HepG2 (cell line): ENCODE measurements at regions not wholly inside any gene's neighbourhood (a gene's known extent, or its start where the extent isn't known, plus 50 kb on each side); places are given as distances from the start of the nearest gene placed in this dataset.

Source experiments
- ATAC-seq: fragments of 200-7000 bp; cut with Tn5 transposase; 3 replicates; pipeline ENCODE4 v1.9.1; 2020; ENCODE audit warnings: mild to moderate bottlenecking, moderate library complexity
- BruUV-seq: library from RNA; stranded (reverse); fragments of 400-500 nt; replicated peaks from 2 replicates; lab custom pipeline; 2021; lab: Mats Ljungman, UMichigan
- CTCF ChIA-PET: fragments of 300-600 bp; formaldehyde crosslinking; extraction: SDS; loops from one replicate; lab custom pipeline; 2021; ENCODE audit warnings: low total read pairs, inconsistent platforms, low intra/inter-chr PET ratio; lab: Yijun Ruan, JAX
- POLR2A ChIA-PET: fragments of 350-600 bp; sonication (Branson Sonifier 250); formaldehyde crosslinking; loops from one replicate; lab custom pipeline; 2020; ENCODE audit warnings: antibody characterized with exemption, inconsistent platforms; lab: Yijun Ruan, JAX
- DNase-seq: peaks from one replicate; pipeline ENCODE4 v3.0.0-alpha.2; 2015; ENCODE audit warnings: low spot score
- FAIRE-seq: peaks from 3 replicates; lab custom pipeline; 2011; peaks lifted over from hg19 to GRCh38; lab: Jason Lieb, UNC
- H2AFZ ChIP-seq: one replicate; pipeline ENCODE4 v1.6.1; 2011; ENCODE audit warnings: low read length, inconsistent platforms
- H3K27ac ChIP-seq: fragments of 300-600 bp; 3 replicates; pipeline ENCODE4 v1.8.0; 2011; ENCODE audit warnings: mixed run types, mild to moderate bottlenecking, mixed read lengths, low read length, inconsistent platforms; ENCODE audit not compliant: insufficient read depth; ENCODE audit errors: extremely low read length
- H3K27me3 ChIP-seq, 2 experiments: fragments of 200-600 bp in 1 of 2; 2 replicates in 1 of 2; 3 replicates in 1 of 2; pipeline versions ENCODE4 v1.6.0 to v1.8.0; 2011; ENCODE audit warnings: low read length in 2 of 2, mild to moderate bottlenecking in 2 of 2, moderate library complexity in 2 of 2, inconsistent platforms in 1 of 2; ENCODE audit not compliant: insufficient read depth in 2 of 2, control insufficient read depth in 1 of 2
- H3K36me3 ChIP-seq, 2 experiments: fragments of 200-600 bp in 1 of 2; replicated peaks in 1 of 2; 2 replicates in 1 of 2; 3 replicates in 1 of 2; pipeline versions ENCODE4 v1.5.1 to v1.8.0; 2011; ENCODE audit warnings: low read length in 2 of 2, inconsistent platforms in 1 of 2; ENCODE audit not compliant: insufficient read depth in 2 of 2, control insufficient read depth in 1 of 2
- H3K4me1 ChIP-seq: 2 replicates; pipeline ENCODE4 v1.5.1; 2012; ENCODE audit warnings: low read length, inconsistent platforms; ENCODE audit not compliant: insufficient read depth
- H3K4me2 ChIP-seq: 2 replicates; pipeline ENCODE4 v1.6.0; 2011; ENCODE audit warnings: low read depth, low read length, inconsistent platforms
- H3K4me3 ChIP-seq, 3 experiments: fragments of 200-600 bp in 1 of 3; sonication (generic), shearing (Covaris generic) in 1 of 3; replicated peaks in 1 of 3; 2 replicates each; pipeline ENCODE4 v1.5.1; 2011 to 2016; ENCODE audit warnings: low read length in 3 of 3, inconsistent platforms in 2 of 3, low read depth in 2 of 3, mild to moderate bottlenecking in 2 of 3, control low read depth in 1 of 3, mixed read lengths in 1 of 3; ENCODE audit not compliant: insufficient read depth in 1 of 3
- H3K79me2 ChIP-seq: one replicate; pipeline ENCODE4 v1.6.1; 2011; ENCODE audit warnings: low read length, inconsistent platforms; ENCODE audit not compliant: insufficient read depth
- H3K9ac ChIP-seq: 2 replicates; pipeline ENCODE4 v1.6.0; 2011; ENCODE audit warnings: mild to moderate bottlenecking, low read depth, low read length, inconsistent platforms; ENCODE audit not compliant: insufficient read depth
- H3K9me3 ChIP-seq: 2 replicates; pipeline ENCODE4 v1.5.1; 2012; ENCODE audit warnings: mild to moderate bottlenecking, low read length
- H4K20me1 ChIP-seq: 2 replicates; pipeline ENCODE4 v1.6.0; 2011; ENCODE audit warnings: inconsistent platforms, mild to moderate bottlenecking, low read length, moderate library complexity; ENCODE audit not compliant: insufficient read depth
- AGO2 ChIP-seq: fragments of 200-400 bp; formaldehyde crosslinking; optimal IDR thresholded peaks from 2 replicates; pipeline ENCODE3; 2017; ENCODE audit warnings: mild to moderate bottlenecking, low read depth, low read length, moderate library complexity
- AKNA ChIP-seq: sonication (generic); formaldehyde crosslinking; IDR thresholded peaks from 2 replicates; pipeline ENCODE4 v1.4.0; 2020; ENCODE audit warnings: missing genetic modification reagents, borderline replicate concordance
- PCBP2 ChIP-seq: fragments of 200-400 bp; formaldehyde crosslinking; optimal IDR thresholded peaks from 2 replicates; pipeline ENCODE3; 2018; ENCODE audit warnings: low read length, low read depth; ENCODE audit not compliant: poor library complexity, severe bottlenecking
- RBM39 ChIP-seq: fragments of 200-400 bp; formaldehyde crosslinking; IDR thresholded peaks from one replicate; pipeline ENCODE4 v1.6.1; 2018; ENCODE audit warnings: antibody characterized with exemption, mild to moderate bottlenecking, low read depth, low read length; ENCODE audit not compliant: poor library complexity, severe bottlenecking
- REXO4 ChIP-seq: sonication (generic); formaldehyde crosslinking; IDR thresholded peaks from 2 replicates; pipeline ENCODE4 v1.8.0; 2022; ENCODE audit warnings: missing genetic modification reagents, mild to moderate bottlenecking, borderline replicate concordance
- TBP ChIP-seq: sonication (generic); formaldehyde crosslinking; IDR thresholded peaks from 2 replicates; pipeline ENCODE4 v1.5.0; 2020; ENCODE audit warnings: missing genetic modification reagents
- TP53 ChIP-seq: sonication (generic); formaldehyde crosslinking; conservative IDR thresholded peaks from 2 replicates; pipeline ENCODE4 v1.4.0; 2020; ENCODE audit warnings: missing genetic modification reagents
- ZMAT3 ChIP-seq: sonication (generic); formaldehyde crosslinking; conservative IDR thresholded peaks from 2 replicates; pipeline ENCODE4 v1.7.0; 2021; ENCODE audit warnings: missing genetic modification reagents
- ZNF143 ChIP-seq: sonication (generic); formaldehyde crosslinking; IDR thresholded peaks from 2 replicates; pipeline ENCODE4 v1.4.0; 2020; ENCODE audit warnings: missing genetic modification reagents
- ZNF3 ChIP-seq: IDR thresholded peaks from 2 replicates; pipeline ENCODE4 v1.7.0; 2017; ENCODE audit warnings: inconsistent platforms
- ZNF484 ChIP-seq: sonication (generic); formaldehyde crosslinking; IDR thresholded peaks from 2 replicates; pipeline ENCODE4 v1.5.1; 2020; ENCODE audit warnings: mild to moderate bottlenecking, low read depth, missing genetic modification reagents, borderline replicate concordance
- ZNF777 ChIP-seq: sonication (generic); formaldehyde crosslinking; IDR thresholded peaks from 2 replicates; pipeline ENCODE4 v1.4.0; 2020; ENCODE audit warnings: missing genetic modification reagents
- ZNF816 ChIP-seq: sonication (generic); formaldehyde crosslinking; IDR thresholded peaks from 2 replicates; pipeline ENCODE4 v1.8.0; 2022; ENCODE audit warnings: missing genetic modification reagents, mild to moderate bottlenecking, borderline replicate concordance
- WGBS: methylation state at CpG from one replicate; pipeline ENCODE4 v1.1.6; 2017; ENCODE audit warnings: low lambda C conversion rate; 5-methylcytosine and 5-hydroxymethylcytosine counted together
- in situ Hi-C: cut with HindIII; loops from 2 replicates; pipeline ENCODE4 v1.10.0; 2017; ENCODE audit warnings: low pct_unique_long_range_greater_than_20kb; ENCODE audit not compliant: extremely low pct_ligation_motif_present
- intact Hi-C: fragments of 100-400 bp; cut with micrococcal nuclease; formaldehyde crosslinking; loops from one replicate; pipeline ENCODE4 v1.10.0; 2022; ENCODE audit not compliant: unreplicated experiment

DNA sequence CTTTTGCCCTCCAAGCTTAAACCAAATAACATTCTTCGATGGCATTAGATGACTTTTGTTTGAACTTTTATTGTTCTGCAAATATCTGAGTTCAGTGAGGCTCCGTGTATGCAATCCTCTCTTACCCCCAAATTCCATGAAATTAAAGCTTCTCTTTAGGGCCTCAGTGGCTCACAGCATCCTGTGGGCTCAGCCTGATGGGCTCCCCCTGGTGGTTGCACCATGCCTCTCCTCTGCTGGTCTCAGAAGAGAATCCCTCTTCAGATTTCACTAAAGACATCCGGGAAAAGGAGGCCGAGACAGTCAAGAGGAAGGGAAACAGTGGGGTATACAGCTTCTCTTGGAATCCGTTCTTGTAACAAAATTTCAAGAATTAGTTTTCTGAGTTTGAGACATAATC, 331.6 kb upstream of the NT5E start:
- Histone ChIP-seq H3K4me2 (no peak overlapping the region), H3K36me3 (no peaks in the 10 kb centered on the region), H3K79me2 (no peaks in the 10 kb centered on the region), H2AFZ (no peak overlapping the region), H3K9me3 (no peaks in the 10 kb centered on the region), H4K20me1 (no peaks in the 10 kb centered on the region), H3K27ac (no peak overlapping the region), H3K9ac (no peak overlapping the region), H3K27me3 (no peaks in the 10 kb centered on the region), H3K4me3 (no peak overlapping the region), H3K4me1 (no peaks in the 10 kb centered on the region)
- ATAC-seq (no peak), DNase-seq (no peak), FAIRE-seq (no peak)
- intact Hi-C loops, result no loop called here
- ChIA-PET POLR2A (no interaction called here), CTCF (no interaction called here)
- 2% methylated on average over 5 of the region's 5 CpGs for WGBS
- no peak for TF ChIP-seq ZNF816 (CRISPR knock-in tag)
- no peak for TF ChIP-seq ZMAT3 (CRISPR knock-in tag)
- TF ChIP-seq ZNF3, result no peak
- TF ChIP-seq RBM39, result no peak
- TF ChIP-seq ZNF143, result no peak
- TF ChIP-seq ZNF777 (CRISPR knock-in tag), result no peak
- BruUV-seq, result no TSS peak
- in situ Hi-C loops, result no loop called here

DNA sequence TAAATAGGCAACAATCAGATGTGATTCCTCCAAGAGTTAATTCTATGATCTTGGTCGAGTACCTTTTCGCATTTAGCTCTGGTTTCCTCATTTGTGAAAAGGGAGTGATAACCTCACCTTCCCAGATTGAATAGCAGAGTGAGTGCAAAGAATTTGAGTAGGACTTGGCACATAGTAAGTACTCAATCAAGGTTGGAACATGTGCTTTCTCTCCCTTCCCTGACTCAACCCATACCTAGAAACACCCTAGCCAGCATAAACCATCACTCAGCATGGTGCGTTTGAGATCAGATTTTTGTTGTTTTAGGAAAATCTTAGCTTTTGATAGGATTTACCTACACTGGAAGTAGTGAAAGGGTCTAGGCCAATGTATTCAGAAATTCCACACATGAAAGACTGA, 333.4 kb upstream of the NT5E start:
- Histone ChIP-seq H3K4me1 (no peaks in the 10 kb centered on the region), H4K20me1 (no peaks in the 10 kb centered on the region), H3K4me3 (no peak overlapping the region), H3K36me3 (no peaks in the 10 kb centered on the region), H3K9ac (no peak overlapping the region), H3K9me3 (no peaks in the 10 kb centered on the region), H3K4me2 (no peak overlapping the region), H3K27me3 (no peaks in the 10 kb centered on the region; a peak in 1 of 5 replicates), H2AFZ (no peak overlapping the region), H3K79me2 (no peaks in the 10 kb centered on the region), H3K27ac (no peak overlapping the region)
- ChIA-PET POLR2A (no interaction called here), CTCF (no interaction called here)
- 26% methylated on average over 3 of the region's 3 CpGs for WGBS
- DNase-seq, result no peak
- TF ChIP-seq TP53 (CRISPR knock-in tag) (no peak), AKNA (CRISPR knock-in tag) (no peak), AGO2 (no peak), REXO4 (CRISPR knock-in tag) (no peak), TBP (no peak), ZNF484 (CRISPR knock-in tag) (no peak), PCBP2 (no peak)
- FAIRE-seq, result no peak
- intact Hi-C loops, result no loop called here
- in situ Hi-C loops, result no loop called here
- no TSS peak for BruUV-seq
- ATAC-seq, result no peak
